ENCODE measurements at regions not wholly inside any gene's neighbourhood (a gene's known extent, or its start where the extent isn't known, plus 50 kb on each side); places are given as distances from the start of the nearest gene placed in this dataset.

DNA sequence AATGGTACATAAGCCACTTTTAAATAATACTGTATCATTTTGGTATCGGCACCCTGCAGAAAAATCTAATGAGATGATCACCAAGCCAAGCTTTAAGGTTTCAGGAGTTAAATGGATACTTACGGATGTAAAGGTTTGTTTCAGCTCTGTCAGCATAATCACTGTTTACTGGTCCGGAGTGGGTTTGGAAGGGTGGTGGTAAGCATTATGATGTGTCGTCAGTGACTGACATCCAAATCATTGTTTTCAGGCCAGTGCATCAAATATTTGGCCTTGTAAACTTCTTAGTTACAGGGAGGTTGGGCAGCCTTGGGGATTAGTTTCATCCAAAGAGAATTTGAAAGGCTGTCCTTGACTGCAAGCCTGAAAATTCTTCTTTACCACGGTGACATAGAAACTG, 50.0 kb upstream of the ATL2 start:
- Histone ChIP-seq H3K79me2 (ENCODE audit: low read length) (no peaks in the 10 kb centered on the region), H3K36me3 (replicated peaks; ENCODE audit: low read depth, low read length) (no peaks in the 10 kb centered on the region), H3K9me3 (ENCODE audit: insufficient read depth, low read length) (no peaks in the 10 kb centered on the region), H3K4me2 (ENCODE audit: low read length) (no peak overlapping the region), H3K4me1 (ENCODE audit: low read length) (0 out of 2 replicates have a peak, but pooled peaks cover 3% of the 10 kb centered on the region), H3K9ac (ENCODE audit: low read length) (no peak overlapping the region), H3K27ac (ENCODE audit: low read length) (no peak overlapping the region), H3K27me3 (ENCODE audit: low read depth, low read length) (no peaks in the 10 kb centered on the region), H2AFZ (ENCODE audit: low read depth, low read length) (no peak overlapping the region), H3K4me3 (ENCODE audit: low read length) (no peak overlapping the region), H4K20me1 (ENCODE audit: insufficient read depth, low read length) (no peaks in the 10 kb centered on the region)
- TF ChIP-seq, protein P1, sequence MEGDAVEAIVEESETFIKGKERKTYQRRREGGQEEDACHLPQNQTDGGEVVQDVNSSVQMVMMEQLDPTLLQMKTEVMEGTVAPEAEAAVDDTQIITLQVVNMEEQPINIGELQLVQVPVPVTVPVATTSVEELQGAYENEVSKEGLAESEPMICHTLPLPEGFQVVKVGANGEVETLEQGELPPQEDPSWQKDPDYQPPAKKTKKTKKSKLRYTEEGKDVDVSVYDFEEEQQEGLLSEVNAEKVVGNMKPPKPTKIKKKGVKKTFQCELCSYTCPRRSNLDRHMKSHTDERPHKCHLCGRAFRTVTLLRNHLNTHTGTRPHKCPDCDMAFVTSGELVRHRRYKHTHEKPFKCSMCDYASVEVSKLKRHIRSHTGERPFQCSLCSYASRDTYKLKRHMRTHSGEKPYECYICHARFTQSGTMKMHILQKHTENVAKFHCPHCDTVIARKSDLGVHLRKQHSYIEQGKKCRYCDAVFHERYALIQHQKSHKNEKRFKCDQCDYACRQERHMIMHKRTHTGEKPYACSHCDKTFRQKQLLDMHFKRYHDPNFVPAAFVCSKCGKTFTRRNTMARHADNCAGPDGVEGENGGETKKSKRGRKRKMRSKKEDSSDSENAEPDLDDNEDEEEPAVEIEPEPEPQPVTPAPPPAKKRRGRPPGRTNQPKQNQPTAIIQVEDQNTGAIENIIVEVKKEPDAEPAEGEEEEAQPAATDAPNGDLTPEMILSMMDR (IDR thresholded peaks at IDR 0.05; ENCODE audit: low read depth, low read length), result no peak
- TF ChIP-seq EZH2phosphoT487 (IDR thresholded peaks at IDR 0.05; ENCODE audit: low read depth), result no peak

Measured in OCI-LY3 (cell line).